Heart left ventricle (tissue), 16 donors: ENCODE measurements at regions not wholly inside any gene's neighbourhood (a gene's known extent, or its start where the extent isn't known, plus 50 kb on each side); places are given as distances from the start of the nearest gene placed in this dataset.

Experiments
- ATAC-seq, 4 donors: fragments of 200-7000 bp; cut with Tn5 transposase; one replicate each; pipeline ENCODE4 v1.9.1; 2020 to 2022; ENCODE audit warnings: moderate library complexity in 4 of 4, mild to moderate bottlenecking in 3 of 4, moderate number of reproducible peaks in 1 of 4
- DNase-seq, 5 donors: peaks; one replicate each; pipeline ENCODE4 v3.0.0-alpha.2; 2020
- H3K27ac ChIP-seq, 12 donors: fragments of 200-600 bp; sonication (generic) in 4 of 12; one replicate each; pipeline versions ENCODE4 v1.5.0 to v1.8.0; 2016 to 2022; ENCODE audit warnings: mild to moderate bottlenecking in 2 of 12
- H3K27me3 ChIP-seq, 9 donors: fragments of 200-600 bp; sonication (generic) in 2 of 9; one replicate each; pipeline versions ENCODE4 v1.5.1 to v1.8.0; 2016 to 2022; ENCODE audit warnings: mild to moderate bottlenecking in 3 of 9
- H3K36me3 ChIP-seq, 9 donors: fragments of 200-600 bp; sonication (generic) in 2 of 9; one replicate each; pipeline versions ENCODE4 v1.5.0 to v1.8.0; 2018 to 2022; ENCODE audit warnings: mild to moderate bottlenecking in 2 of 9
- H3K4me1 ChIP-seq, 12 donors: fragments of 200-600 bp; sonication (generic) in 4 of 12; one replicate each; pipeline versions ENCODE4 v1.5.0 to v1.8.0; 2016 to 2022; ENCODE audit warnings: mild to moderate bottlenecking in 3 of 12
- H3K4me3 ChIP-seq, 12 donors: fragments of 200-600 bp; sonication (generic) in 4 of 12; one replicate each; pipeline versions ENCODE4 v1.5.0 to v1.8.0; 2017 to 2022; ENCODE audit warnings: mild to moderate bottlenecking in 9 of 12, moderate library complexity in 4 of 12
- H3K9me3 ChIP-seq, 12 donors: fragments of 200-600 bp; sonication (generic) in 4 of 12; one replicate each; pipeline versions ENCODE4 v1.5.0 to v1.8.0; 2016 to 2022; ENCODE audit warnings: mild to moderate bottlenecking in 1 of 12
- CTCF ChIP-seq, 12 donors: fragments of 200-600 bp; sonication (generic) in 4 of 12; IDR thresholded peaks; one replicate each; pipeline versions ENCODE4 v1.5.0 to v1.8.0; 2018 to 2022; ENCODE audit warnings: antibody characterized with exemption in 12 of 12, mild to moderate bottlenecking in 5 of 12
- POLR2A ChIP-seq, 2 donors: fragments of 450-650 bp; IDR thresholded peaks; one replicate each; pipeline ENCODE4 v1.6.1; 2017; ENCODE audit warnings: antibody characterized with exemption in 2 of 2, mild to moderate bottlenecking in 2 of 2, moderate library complexity in 2 of 2
- WGBS, 4 donors: extraction: QIAGEN DNeasy Blood & Tissue Kit in 2 of 4; methylation state at CpG; one replicate each; pipeline versions ENCODE4 v1.1.5 to v1.1.7; 2013 to 2018; 5-methylcytosine and 5-hydroxymethylcytosine counted together
- intact Hi-C, 10 donors: fragments of 100-400 bp; cut with DNase I; formaldehyde crosslinking; loops; one replicate each; pipeline versions ENCODE4 v1.11.1 to v1.14.2; 2022
- donor health status: ischemic (EF 13 %, LVEDD 7.1; RV severe dilation, severe dysfunction).
- donor health status: healthy with polysubstance abuse.
- donor health status: DM: no; HTN: yes; CAD: no.
- donor health status: DM: no; HTN: no; CAD: no.
- donor health status: ischemic (EF 25% LVEDD 6.9; RV normal size, moderate dysfunction).
- donor health status: ischemic (EF 25% LVEDD 5.7; RV mildly dilated, moderate dysfunction).
- donor health status: healthy.
- donor health status: DM: yes; HTN: yes; CAD: no.
- donor health status: ischemic (EF 35%, LVEDD 5.7; RV mildly dilated, moderate dysfunction).
- donor health status: nonischemic (EF 11% LVEDD 7.7; RV severe dilation, severe dysfunction).
- donor health status: DM: yes; HTN: yes; CAD: no.
- donor health status: PGD.
- donor health status: ischemic (EF 29% LVEDD 5.4; RV normal size, mild dysfunction).
- donor health status: nonischemic (EF 23%, LVEDD 6.1; RV moderate dilation, normal function).

DNA sequence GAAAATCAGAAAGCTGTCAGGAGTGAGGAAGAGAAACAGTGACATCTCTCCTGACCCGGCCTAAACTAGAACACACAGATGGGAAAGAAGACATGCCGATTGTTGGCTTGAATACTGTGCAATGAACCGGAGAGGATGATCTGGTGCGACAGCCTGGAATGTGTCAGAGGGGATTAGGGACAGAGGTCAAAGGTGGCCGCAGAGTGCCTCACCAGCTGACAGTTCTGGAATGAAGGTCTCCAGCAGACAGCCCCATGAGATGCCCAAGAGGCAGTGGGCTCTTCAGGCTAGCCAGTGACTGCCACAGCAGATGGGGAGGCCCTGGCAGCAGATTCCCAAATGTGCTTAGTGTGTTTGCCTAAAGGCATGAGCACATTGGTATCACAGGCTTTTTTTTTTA is 623.2 kb downstream of the CDH8 start:
- no peak for TF ChIP-seq CTCF (IDR thresholded peaks at IDR 0.05)
- TF ChIP-seq POLR2A (IDR thresholded peaks at IDR 0.05), result no peak
- no peaks in the 10 kb centered on the region for H3K9me3 ChIP-seq
- H3K4me3 ChIP-seq, result no peak overlapping the region
- intact Hi-C loops, result no loop called here
- ATAC-seq (no peak), DNase-seq (no peak)
- WGBS, 4 donors, result 45 to 58% (median 52%) methylated on average over 5 of the region's 5 CpGs
- H3K27me3 ChIP-seq, result no peaks in the 10 kb centered on the region
- no peaks in the 10 kb centered on the region for H3K4me1 ChIP-seq
- H3K27ac ChIP-seq, result no peak overlapping the region
- H3K36me3 ChIP-seq, result no peaks in the 10 kb centered on the region

DNA sequence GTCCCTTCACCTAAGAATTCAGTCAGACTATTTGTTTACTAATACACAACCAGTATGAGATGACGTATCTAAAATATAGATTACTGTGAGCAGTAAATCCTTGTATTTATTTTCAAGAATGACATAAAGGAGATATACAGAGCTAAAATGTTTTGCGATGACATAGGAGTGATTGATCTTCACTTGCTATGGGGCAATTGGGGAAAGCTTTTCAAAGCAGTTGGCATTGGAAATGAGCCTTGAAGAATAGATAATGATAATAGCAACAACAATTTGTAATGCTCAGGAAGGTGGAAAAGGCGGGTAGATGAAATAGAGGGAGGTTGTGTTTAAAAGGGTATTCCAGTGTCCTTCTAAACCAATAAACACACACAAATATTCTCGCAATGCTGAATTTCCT is 623.7 kb downstream of the CDH8 start:
- Histone ChIP-seq H3K9me3 (no peaks in the 10 kb centered on the region), H3K4me1 (no peaks in the 10 kb centered on the region), H3K27ac (no peak overlapping the region), H3K36me3 (no peaks in the 10 kb centered on the region), H3K4me3 (no peak overlapping the region), H3K27me3 (no peaks in the 10 kb centered on the region)
- TF ChIP-seq POLR2A (IDR thresholded peaks at IDR 0.05), result no peak
- no peak for TF ChIP-seq CTCF (IDR thresholded peaks at IDR 0.05)
- intact Hi-C loops, result no loop called here
- no peak for ATAC-seq
- WGBS, 4 donors, result 83 to 90% (median 86%) methylated on average over 4 of the region's 4 CpGs
- DNase-seq, result no peak

DNA sequence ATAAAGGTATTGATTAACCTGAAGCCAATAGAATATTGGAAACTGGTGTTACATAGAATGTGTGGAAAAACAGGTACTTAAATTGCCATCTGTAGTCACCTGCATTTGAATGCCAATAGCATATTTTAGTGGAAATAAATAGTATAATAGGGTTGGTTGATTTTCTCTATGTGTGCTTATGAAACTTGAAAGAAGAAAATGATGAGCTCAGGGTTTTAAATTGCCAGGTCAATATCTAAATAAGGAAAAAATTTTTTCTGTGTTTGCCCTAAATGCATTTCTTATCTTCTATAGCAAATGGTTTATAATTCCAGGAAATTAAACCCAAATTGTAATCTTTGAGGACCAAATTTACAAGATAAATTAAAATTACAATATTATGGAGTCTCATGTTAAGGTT is 626.6 kb downstream of the CDH8 start:
- ATAC-seq (no peak), DNase-seq (no peak)
- Histone ChIP-seq H3K27me3 (no peaks in the 10 kb centered on the region), H3K9me3 (no peaks in the 10 kb centered on the region), H3K36me3 (no peaks in the 10 kb centered on the region), H3K4me1 (no peaks in the 10 kb centered on the region), H3K4me3 (no peak overlapping the region), H3K27ac (no peak overlapping the region)
- TF ChIP-seq POLR2A (IDR thresholded peaks at IDR 0.05) (no peak), CTCF (IDR thresholded peaks at IDR 0.05) (no peak)
- intact Hi-C loops, result loop anchor here in 1 of 10 donors (10.0 kb wide), 1 partner anchor 65 kb away; no protein-coding TSS in a partner anchor

DNA sequence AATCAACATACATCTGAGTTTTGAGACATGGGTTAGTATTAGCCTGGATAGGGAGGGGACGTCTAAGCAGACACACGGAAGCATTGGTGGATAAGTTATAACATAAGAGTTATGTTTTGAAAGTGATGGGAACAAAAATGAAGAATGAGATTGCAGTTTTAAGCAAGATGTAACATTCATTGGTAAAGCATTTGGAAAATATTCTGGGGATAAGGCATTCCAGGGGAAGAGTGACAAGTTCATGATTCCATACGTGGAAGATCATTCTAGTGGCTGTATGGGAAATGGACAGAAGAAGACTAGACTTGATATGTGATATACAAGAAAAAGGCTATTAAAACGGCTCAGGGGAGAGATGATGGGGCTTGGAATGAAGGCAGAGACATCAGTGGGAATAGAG is 632.9 kb downstream of the CDH8 start:
- Histone ChIP-seq H3K36me3 (no peaks in the 10 kb centered on the region), H3K9me3 (peaks cover 0 to 3% (median 0%) of the 10 kb centered on the region in 12 donors), H3K27me3 (no peaks in the 10 kb centered on the region), H3K27ac (no peak overlapping the region), H3K4me1 (no peaks in the 10 kb centered on the region), H3K4me3 (no peak overlapping the region)
- TF ChIP-seq CTCF (IDR thresholded peaks at IDR 0.05) (no peak), POLR2A (IDR thresholded peaks at IDR 0.05) (no peak)
- no peak for ATAC-seq
- intact Hi-C loops, result loop anchor here in 1 of 10 donors (10.0 kb wide), 1 partner anchor 59 kb away; no protein-coding TSS in a partner anchor
- no peak for DNase-seq
- WGBS, 4 donors, result 71 to 77% (median 77%) methylated on average over 4 of the region's 4 CpGs
